ENCODE measurements at regions not wholly inside any gene's neighbourhood (a gene's known extent, or its start where the extent isn't known, plus 50 kb on each side); places are given as distances from the start of the nearest gene placed in this dataset.
"Not testable (repeated sequence)": the region's sequence is repeated elsewhere in the genome, so short reads cannot be mapped to it uniquely, and the experiment has no call there.

DNA sequence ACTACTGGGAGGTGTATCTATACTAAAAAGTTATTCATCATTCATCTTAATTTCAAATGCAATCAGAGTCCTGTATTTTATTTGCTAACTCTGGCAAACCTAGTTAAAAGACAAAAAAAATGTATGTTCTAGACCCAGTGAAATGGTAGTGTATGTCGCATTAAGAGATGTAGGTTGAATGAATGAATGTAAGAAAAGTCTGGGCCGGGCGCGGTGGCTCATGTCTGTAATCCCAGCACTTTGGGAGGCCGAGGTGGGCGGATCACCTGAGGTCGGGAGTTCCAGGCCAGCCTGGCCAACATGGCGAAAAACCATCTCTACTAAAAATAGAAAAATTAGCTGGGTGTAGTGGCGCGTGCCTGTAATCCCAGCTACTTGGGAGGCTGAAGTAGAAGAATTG is 214.7 kb upstream of the ZNF217 start:
- TF ChIP-seq, protein P1, sequence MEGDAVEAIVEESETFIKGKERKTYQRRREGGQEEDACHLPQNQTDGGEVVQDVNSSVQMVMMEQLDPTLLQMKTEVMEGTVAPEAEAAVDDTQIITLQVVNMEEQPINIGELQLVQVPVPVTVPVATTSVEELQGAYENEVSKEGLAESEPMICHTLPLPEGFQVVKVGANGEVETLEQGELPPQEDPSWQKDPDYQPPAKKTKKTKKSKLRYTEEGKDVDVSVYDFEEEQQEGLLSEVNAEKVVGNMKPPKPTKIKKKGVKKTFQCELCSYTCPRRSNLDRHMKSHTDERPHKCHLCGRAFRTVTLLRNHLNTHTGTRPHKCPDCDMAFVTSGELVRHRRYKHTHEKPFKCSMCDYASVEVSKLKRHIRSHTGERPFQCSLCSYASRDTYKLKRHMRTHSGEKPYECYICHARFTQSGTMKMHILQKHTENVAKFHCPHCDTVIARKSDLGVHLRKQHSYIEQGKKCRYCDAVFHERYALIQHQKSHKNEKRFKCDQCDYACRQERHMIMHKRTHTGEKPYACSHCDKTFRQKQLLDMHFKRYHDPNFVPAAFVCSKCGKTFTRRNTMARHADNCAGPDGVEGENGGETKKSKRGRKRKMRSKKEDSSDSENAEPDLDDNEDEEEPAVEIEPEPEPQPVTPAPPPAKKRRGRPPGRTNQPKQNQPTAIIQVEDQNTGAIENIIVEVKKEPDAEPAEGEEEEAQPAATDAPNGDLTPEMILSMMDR (conservative IDR thresholded peaks at IDR 0.05): not testable (repeated sequence)
- not testable (repeated sequence) for TF ChIP-seq EZH2 (IDR thresholded peaks at IDR 0.05; ENCODE audit: low read depth)
